Muscle of leg (tissue), 3 donors: ENCODE measurements at regions not wholly inside any gene's neighbourhood (a gene's known extent, or its start where the extent isn't known, plus 50 kb on each side); places are given as distances from the start of the nearest gene placed in this dataset.
"Not testable (repeated sequence)": the region's sequence is repeated elsewhere in the genome, so short reads cannot be mapped to it uniquely, and the experiment has no call there.

Source experiments
- DNase-seq: peaks from one replicate; pipeline ENCODE4 v3.0.0; 2013
- H3K27ac ChIP-seq: one replicate; pipeline ENCODE4 v1.5.1; 2013; ENCODE audit warnings: mild to moderate bottlenecking, low read length, control low read depth
- H3K27me3 ChIP-seq: one replicate; pipeline ENCODE4 v1.6.1; 2013; ENCODE audit warnings: low read length; ENCODE audit not compliant: control insufficient read depth, insufficient read depth
- H3K36me3 ChIP-seq: one replicate; pipeline ENCODE4 v1.6.1; 2013; ENCODE audit warnings: low read length; ENCODE audit not compliant: control insufficient read depth, insufficient read depth
- H3K4me1 ChIP-seq: one replicate; pipeline ENCODE4 v1.6.1; 2013; ENCODE audit warnings: low read length; ENCODE audit not compliant: control insufficient read depth, insufficient read depth
- H3K4me3 ChIP-seq: one replicate; pipeline ENCODE4 v1.5.1; 2013; ENCODE audit warnings: low read length, control low read depth
- H3K9me3 ChIP-seq: replicated peaks from 2 replicates; pipeline ENCODE4 v1.6.1; 2013; ENCODE audit warnings: low read depth, low read length; ENCODE audit not compliant: control insufficient read depth
- WGBS: methylation state at CpG from one replicate; pipeline ENCODE4 v1.1.5; 2013; ENCODE audit warnings: missing lambda C conversion rate; ENCODE audit not compliant: insufficient coverage; 5-methylcytosine and 5-hydroxymethylcytosine counted together

GRCh38 chr2:111434608-111434939 is 313.9 kb downstream of the BCL2L11 start:
- not testable (repeated sequence) for H3K36me3 ChIP-seq, H3K4me3 ChIP-seq, DNase-seq, H3K27me3 ChIP-seq, H3K27ac ChIP-seq, H3K9me3 ChIP-seq, H3K4me1 ChIP-seq
- WGBS = no CpG with 5 or more reads among the region's 4 CpGs

GRCh38 chr2:111435553-111436310 is 315.0 kb downstream of the BCL2L11 start:
- no CpG with 5 or more reads among the region's 11 CpGs for WGBS
- not testable (repeated sequence) for H3K27ac ChIP-seq, DNase-seq, H3K36me3 ChIP-seq, H3K4me1 ChIP-seq, H3K27me3 ChIP-seq, H3K9me3 ChIP-seq, H3K4me3 ChIP-seq

- not testable (repeated sequence) for H3K27me3 ChIP-seq, H3K9me3 ChIP-seq, H3K36me3 ChIP-seq, H3K27ac ChIP-seq, DNase-seq, H3K4me3 ChIP-seq, H3K4me1 ChIP-seq
- WGBS = no CpG with 5 or more reads among the region's 5 CpGs
These were observed 315.7 kb downstream of the BCL2L11 start for GRCh38 chr2:111436411-111436810.

- WGBS = no CpG with 5 or more reads among the region's 7 CpGs
- not testable (repeated sequence) for H3K36me3 ChIP-seq, H3K9me3 ChIP-seq, H3K27ac ChIP-seq, H3K4me1 ChIP-seq, H3K27me3 ChIP-seq, H3K4me3 ChIP-seq, DNase-seq
These were observed 316.7 kb downstream of the BCL2L11 start for GRCh38 chr2:111437288-111437990.

- WGBS = no CpG with 5 or more reads among the region's 2 CpGs
- not testable (repeated sequence) for H3K9me3 ChIP-seq, H3K36me3 ChIP-seq, H3K4me1 ChIP-seq, H3K27ac ChIP-seq, DNase-seq, H3K4me3 ChIP-seq, H3K27me3 ChIP-seq
These were observed 317.4 kb downstream of the BCL2L11 start for GRCh38 chr2:111438161-111438560.

GRCh38 chr2:111439237-111439636 is 318.5 kb downstream of the BCL2L11 start:
- WGBS = no CpG with 5 or more reads among the region's 6 CpGs
- not testable (repeated sequence) for H3K9me3 ChIP-seq, H3K36me3 ChIP-seq, DNase-seq, H3K27ac ChIP-seq, H3K4me3 ChIP-seq, H3K4me1 ChIP-seq, H3K27me3 ChIP-seq

GRCh38 chr2:111441614-111442013 is 320.9 kb downstream of the BCL2L11 start:
- not testable (repeated sequence) for H3K4me3 ChIP-seq, DNase-seq, H3K4me1 ChIP-seq, H3K9me3 ChIP-seq, H3K27me3 ChIP-seq, H3K27ac ChIP-seq, H3K36me3 ChIP-seq
- WGBS = no CpG with 5 or more reads among the region's 5 CpGs

- H3K9me3 ChIP-seq, H3K27me3 ChIP-seq, H3K36me3 ChIP-seq, H3K4me1 ChIP-seq, H3K4me3 ChIP-seq, H3K27ac ChIP-seq, DNase-seq: not testable (repeated sequence)
- no CpG with 5 or more reads among the region's 8 CpGs for WGBS
These were observed 322.2 kb downstream of the BCL2L11 start for GRCh38 chr2:111442767-111443454.

- H3K27me3 ChIP-seq, H3K27ac ChIP-seq, H3K36me3 ChIP-seq, H3K9me3 ChIP-seq, H3K4me3 ChIP-seq, H3K4me1 ChIP-seq, DNase-seq: not testable (repeated sequence)
- no CpG with 5 or more reads among the region's 2 CpGs for WGBS
These were observed 323.8 kb downstream of the BCL2L11 start for GRCh38 chr2:111444516-111444915.

- not testable (repeated sequence) for DNase-seq, H3K4me3 ChIP-seq, H3K4me1 ChIP-seq, H3K9me3 ChIP-seq, H3K27ac ChIP-seq, H3K27me3 ChIP-seq, H3K36me3 ChIP-seq
- no CpG with 5 or more reads among the region's 7 CpGs for WGBS
These were observed 324.6 kb downstream of the BCL2L11 start for GRCh38 chr2:111445191-111445929.
